GM19468 (cell line): ENCODE measurements at regions not wholly inside any gene's neighbourhood (a gene's known extent, or its start where the extent isn't known, plus 50 kb on each side); places are given as distances from the start of the nearest gene placed in this dataset.

ENCODE experiments used
- ATAC-seq: cut with Tn5 transposase; IDR thresholded peaks from one replicate; pipeline ENCODE4 v1.9.1; 2021; ENCODE audit warnings: mild to moderate bottlenecking, moderate library complexity, moderate number of reproducible peaks; ENCODE audit not compliant: unreplicated experiment; ENCODE audit errors: extremely low read depth

DNA sequence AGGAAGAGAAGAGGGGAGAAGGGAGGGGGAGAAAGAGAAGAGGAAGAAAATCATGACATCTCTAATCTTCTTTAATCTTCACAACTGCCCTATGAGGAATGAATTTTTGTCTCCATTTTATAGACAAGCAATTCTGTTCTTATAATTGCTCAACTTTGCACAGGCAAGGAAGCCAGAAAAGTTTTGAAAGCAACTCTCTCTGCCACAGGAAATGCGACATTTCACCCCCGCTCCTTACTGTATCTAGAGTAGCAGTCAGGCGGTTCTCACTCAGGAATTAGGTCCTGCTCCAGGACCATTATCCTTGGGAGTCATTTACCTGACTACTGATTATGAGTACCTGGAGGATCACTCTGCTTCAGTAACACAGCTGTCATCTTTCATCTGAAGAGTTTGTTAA is 69.2 kb upstream of the FAM9A start:
- no peak for ATAC-seq

GRCh38 chrX:8869812-8870211 is 68.6 kb upstream of the FAM9A start:
- no peak for ATAC-seq

DNA sequence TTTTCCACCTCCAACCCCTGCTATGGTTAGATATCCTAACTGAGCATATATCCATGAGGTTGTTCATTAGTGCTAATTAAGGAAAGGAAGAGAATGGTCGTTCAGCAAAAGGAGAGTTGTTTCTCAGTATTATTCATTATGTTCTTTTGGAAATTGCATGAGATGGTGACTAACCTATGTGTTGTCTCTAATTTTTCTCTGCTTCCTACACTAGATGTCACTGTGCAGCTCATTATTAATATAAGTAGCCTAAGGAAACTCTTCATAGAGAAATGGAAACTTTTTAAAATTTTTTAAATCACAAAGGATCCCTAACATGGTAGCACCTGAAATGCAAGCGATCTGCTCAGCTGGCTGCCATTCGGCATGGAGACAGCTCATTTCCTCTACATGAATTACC is 67.7 kb upstream of the FAM9A start:
- no peak for ATAC-seq

DNA sequence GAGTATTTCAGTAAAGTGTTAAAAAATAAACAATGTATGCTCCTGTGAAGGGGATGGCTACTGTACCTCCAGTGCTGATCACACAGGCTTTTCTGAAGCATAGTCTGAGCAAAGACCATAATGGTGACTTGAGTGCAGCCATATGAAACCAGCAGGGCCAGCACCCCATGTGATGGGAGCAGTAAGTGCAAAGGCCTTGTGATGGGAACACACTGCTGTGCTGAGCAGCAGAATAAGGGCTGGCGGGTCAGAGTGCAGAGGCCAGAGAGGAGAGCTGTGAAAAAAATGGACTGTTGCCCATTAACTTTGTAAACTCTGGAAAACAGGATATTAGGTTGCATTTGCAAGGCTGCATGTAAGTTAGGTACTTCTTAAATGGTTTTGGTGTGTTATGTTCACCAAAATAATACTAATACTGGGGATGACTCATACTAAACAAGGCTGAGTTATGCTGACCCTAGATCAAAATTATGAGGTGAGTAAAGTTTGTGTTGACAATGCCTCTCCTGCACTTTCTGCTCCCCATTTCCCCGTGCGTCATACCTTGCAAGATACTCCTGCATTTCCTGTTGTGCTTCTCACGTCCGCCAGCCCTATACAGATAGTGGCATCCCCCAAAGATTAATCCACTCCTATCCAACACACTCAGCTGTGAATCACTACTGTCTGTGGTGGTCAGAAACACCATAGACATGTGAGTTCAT is 67.0 kb upstream of the FAM9A start:
- ATAC-seq: no peak

GRCh38 chrX:8867406-8867805 is 66.2 kb upstream of the FAM9A start:
- ATAC-seq: no peak

- ATAC-seq: no peak
These were observed 63.0 kb upstream of the FAM9A start for GRCh38 chrX:8864161-8864560.

GRCh38 chrX:8861908-8862307 is 60.7 kb upstream of the FAM9A start:
- ATAC-seq: no peak

- ATAC-seq: no peak
These were observed 50.2 kb upstream of the FAM9A start for GRCh38 chrX:8851231-8851886.
